ENCODE measurements at regions not wholly inside any gene's neighbourhood (a gene's known extent, or its start where the extent isn't known, plus 50 kb on each side); places are given as distances from the start of the nearest gene placed in this dataset.

DNA sequence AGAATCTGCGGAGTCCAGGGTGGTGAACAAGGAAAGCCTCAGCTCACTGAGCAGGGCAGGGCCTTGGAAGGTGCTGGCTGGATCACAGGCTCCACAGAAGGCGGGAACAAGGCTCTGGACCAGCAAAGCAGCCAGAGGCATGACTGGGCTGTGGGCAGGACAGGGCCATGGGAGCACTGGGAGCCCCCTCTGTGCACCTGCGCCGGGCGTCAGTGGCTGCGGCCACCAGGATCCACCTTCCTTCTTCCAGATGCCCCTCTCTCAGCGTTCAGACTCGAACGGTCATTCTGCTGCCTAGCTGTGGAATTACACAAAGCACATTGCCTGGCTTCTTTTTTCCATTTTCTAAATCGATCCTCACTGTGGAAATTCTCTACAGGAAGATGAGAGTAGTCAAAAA is 621.2 kb downstream of the GALR1 start:
- Histone ChIP-seq H3K4me1 (ENCODE audit: control insufficient read depth in 2 of 2, insufficient read depth in 2 of 2, low read length in 1 of 2) (no peaks in the 10 kb centered on the region), H3K27ac (ENCODE audit: low read depth in 2 of 2, low read length in 1 of 2) (no peak overlapping the region), H3K9me3 (ENCODE audit: control insufficient read depth in 2 of 2, insufficient read depth in 1 of 2, low read depth in 1 of 2, low read length in 1 of 2) (peaks cover 0 to 8% of the 10 kb centered on the region in 2 donors), H3K4me3 (ENCODE audit: low read depth in 1 of 2, low read length in 2 of 2) (no peak overlapping the region), H3K27me3 (ENCODE audit: control insufficient read depth in 1 of 2, insufficient read depth in 2 of 2, low read length in 2 of 2) (no peaks in the 10 kb centered on the region), H3K36me3 (ENCODE audit: control insufficient read depth in 2 of 2, insufficient read depth in 2 of 2, low read length in 1 of 2) (no peaks in the 10 kb centered on the region)
- WGBS, 2 donors: 85 to 86% methylated on average over 10 of the region's 10 CpGs

DNA sequence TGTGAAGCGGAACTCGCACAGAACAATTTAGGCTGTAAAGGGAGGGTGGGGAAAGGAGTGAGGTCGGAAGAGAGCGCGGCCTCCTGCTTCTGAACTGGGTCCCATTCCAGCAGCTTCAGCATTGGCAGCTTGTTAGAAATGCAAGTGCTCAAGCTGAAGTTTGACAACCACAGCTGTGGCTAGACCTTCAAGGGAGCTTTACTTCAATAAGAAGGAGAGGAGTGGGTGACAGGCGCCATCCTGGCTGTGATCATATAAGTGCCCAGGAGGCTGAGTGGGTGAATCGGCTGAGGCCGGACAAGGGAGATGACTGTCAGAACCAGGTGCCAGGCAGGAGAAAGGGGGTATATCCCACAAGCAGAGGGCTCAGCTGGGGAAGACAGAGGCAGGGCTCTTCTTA is 622.5 kb downstream of the GALR1 start:
- H3K27ac ChIP-seq (ENCODE audit: low read depth in 2 of 2, low read length in 1 of 2): no peak overlapping the region
- H3K9me3 ChIP-seq (ENCODE audit: control insufficient read depth in 2 of 2, insufficient read depth in 1 of 2, low read depth in 1 of 2, low read length in 1 of 2): peaks cover 0 to 3% of the 10 kb centered on the region in 2 donors
- H3K36me3 ChIP-seq (ENCODE audit: control insufficient read depth in 2 of 2, insufficient read depth in 2 of 2, low read length in 1 of 2): no peaks in the 10 kb centered on the region
- 94 to 97% methylated on average over 8 of the region's 8 CpGs for WGBS, 2 donors
- H3K4me1 ChIP-seq (ENCODE audit: control insufficient read depth in 2 of 2, insufficient read depth in 2 of 2, low read length in 1 of 2): no peaks in the 10 kb centered on the region
- no peaks in the 10 kb centered on the region for H3K27me3 ChIP-seq (ENCODE audit: control insufficient read depth in 1 of 2, insufficient read depth in 2 of 2, low read length in 2 of 2)
- H3K4me3 ChIP-seq (ENCODE audit: low read depth in 1 of 2, low read length in 2 of 2): no peak overlapping the region

DNA sequence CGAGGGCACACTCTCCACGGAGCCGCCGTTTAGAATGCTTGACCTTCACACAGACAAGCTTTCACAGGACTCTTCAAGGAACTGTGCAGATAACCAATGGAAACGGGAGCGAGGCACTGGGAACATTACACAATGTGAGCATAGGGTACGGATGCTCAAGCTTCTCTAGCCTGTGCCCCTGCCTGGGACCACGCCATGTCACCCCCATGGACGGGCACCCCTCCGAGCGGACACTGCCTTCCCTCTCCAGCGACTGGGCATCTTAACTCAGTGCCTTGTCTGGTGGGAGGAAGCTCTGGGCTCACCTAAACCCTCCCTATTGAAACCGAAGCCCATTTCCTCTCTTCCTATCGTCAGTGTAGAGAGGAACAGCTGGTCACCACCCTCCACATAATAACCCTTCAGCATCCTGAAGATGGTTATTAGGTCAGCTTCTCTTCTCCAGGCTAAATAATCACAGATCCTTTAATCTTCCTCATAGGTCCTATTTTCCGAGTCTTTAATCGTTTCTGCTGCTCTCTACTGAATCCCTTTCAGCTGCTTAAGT is 626.7 kb downstream of the GALR1 start:
- H3K9me3 ChIP-seq (ENCODE audit: control insufficient read depth in 2 of 2, insufficient read depth in 1 of 2, low read depth in 1 of 2, low read length in 1 of 2): no peaks in the 10 kb centered on the region
- H3K27ac ChIP-seq (ENCODE audit: low read depth in 2 of 2, low read length in 1 of 2): no peak overlapping the region
- no peaks in the 10 kb centered on the region for H3K36me3 ChIP-seq (ENCODE audit: control insufficient read depth in 2 of 2, insufficient read depth in 2 of 2, low read length in 1 of 2)
- WGBS, 2 donors: 75 to 81% methylated on average over 16 of the region's 16 CpGs
- H3K4me3 ChIP-seq (ENCODE audit: low read depth in 1 of 2, low read length in 2 of 2): no peak overlapping the region
- H3K4me1 ChIP-seq (ENCODE audit: control insufficient read depth in 2 of 2, insufficient read depth in 2 of 2, low read length in 1 of 2): no peaks in the 10 kb centered on the region
- no peaks in the 10 kb centered on the region for H3K27me3 ChIP-seq (ENCODE audit: control insufficient read depth in 1 of 2, insufficient read depth in 2 of 2, low read length in 2 of 2)

DNA sequence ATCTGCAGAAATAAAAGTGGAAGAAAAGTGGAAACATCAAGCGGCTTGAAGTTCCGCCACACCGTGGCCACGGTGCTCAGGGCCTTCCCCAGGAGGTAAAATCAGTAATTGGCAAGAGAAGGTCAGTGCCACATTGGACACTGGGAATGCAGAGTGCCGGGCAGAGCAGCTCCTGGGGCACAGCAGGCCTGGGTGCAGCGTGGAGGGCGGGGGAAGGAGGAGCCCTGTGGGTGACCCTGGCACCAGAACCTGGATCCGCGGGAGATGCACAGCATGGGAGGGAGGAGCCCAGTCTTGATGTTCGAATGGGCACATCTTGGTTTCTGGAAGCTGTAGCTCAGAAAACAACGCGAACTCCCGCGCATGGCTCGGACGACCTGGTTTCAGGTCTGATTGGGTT is 630.2 kb downstream of the GALR1 start:
- WGBS, 2 donors: 87 to 91% methylated on average over 16 of the region's 16 CpGs
- H3K4me3 ChIP-seq (ENCODE audit: low read depth in 1 of 2, low read length in 2 of 2): no peak overlapping the region
- H3K4me1 ChIP-seq (ENCODE audit: control insufficient read depth in 2 of 2, insufficient read depth in 2 of 2, low read length in 1 of 2): no peaks in the 10 kb centered on the region
- H3K9me3 ChIP-seq (ENCODE audit: control insufficient read depth in 2 of 2, insufficient read depth in 1 of 2, low read depth in 1 of 2, low read length in 1 of 2): no peaks in the 10 kb centered on the region
- no peak overlapping the region for H3K27ac ChIP-seq (ENCODE audit: low read depth in 2 of 2, low read length in 1 of 2)
- H3K36me3 ChIP-seq (ENCODE audit: control insufficient read depth in 2 of 2, insufficient read depth in 2 of 2, low read length in 1 of 2): no peaks in the 10 kb centered on the region
- H3K27me3 ChIP-seq (ENCODE audit: control insufficient read depth in 1 of 2, insufficient read depth in 2 of 2, low read length in 2 of 2): no peaks in the 10 kb centered on the region

DNA sequence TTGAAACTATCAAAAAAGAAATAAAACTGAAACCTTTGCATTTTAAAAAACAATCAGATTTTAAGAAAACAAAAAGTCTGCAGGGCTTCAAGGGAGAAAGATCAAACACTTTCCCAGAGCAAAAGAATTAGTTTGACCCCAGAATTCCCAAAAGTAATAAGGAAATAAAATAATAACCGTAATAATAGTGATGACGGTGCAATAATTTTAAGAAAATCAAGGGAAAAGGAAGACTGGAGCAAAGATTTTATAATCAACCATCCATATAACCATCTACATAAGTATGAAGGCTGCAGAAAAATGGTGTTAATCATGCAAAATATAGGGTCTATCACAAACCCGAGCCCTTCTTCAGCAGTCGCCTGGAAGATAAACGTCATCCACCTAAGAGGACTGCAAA is 634.8 kb downstream of the GALR1 start:
- Histone ChIP-seq H3K9me3 (ENCODE audit: control insufficient read depth in 2 of 2, insufficient read depth in 1 of 2, low read depth in 1 of 2, low read length in 1 of 2) (no peaks in the 10 kb centered on the region), H3K4me1 (ENCODE audit: control insufficient read depth in 2 of 2, insufficient read depth in 2 of 2, low read length in 1 of 2) (no peaks in the 10 kb centered on the region), H3K36me3 (ENCODE audit: control insufficient read depth in 2 of 2, insufficient read depth in 2 of 2, low read length in 1 of 2) (no peaks in the 10 kb centered on the region), H3K27ac (ENCODE audit: low read depth in 2 of 2, low read length in 1 of 2) (no peak overlapping the region), H3K27me3 (ENCODE audit: control insufficient read depth in 1 of 2, insufficient read depth in 2 of 2, low read length in 2 of 2) (no peaks in the 10 kb centered on the region), H3K4me3 (ENCODE audit: low read depth in 1 of 2, low read length in 2 of 2) (no peak overlapping the region)
- 85 to 89% methylated on average over 5 of the region's 5 CpGs for whole genome bisulfite sequencing, 2 donors

- 74 to 75% methylated on average over 6 of the region's 6 CpGs for WGBS, 2 donors
- H3K27me3 ChIP-seq (ENCODE audit: control insufficient read depth in 1 of 2, insufficient read depth in 2 of 2, low read length in 2 of 2): peaks cover 0 to 3% of the 10 kb centered on the region in 2 donors
- no peaks in the 10 kb centered on the region for H3K4me1 ChIP-seq (ENCODE audit: control insufficient read depth in 2 of 2, insufficient read depth in 2 of 2, low read length in 1 of 2)
- H3K9me3 ChIP-seq (ENCODE audit: control insufficient read depth in 2 of 2, insufficient read depth in 1 of 2, low read depth in 1 of 2, low read length in 1 of 2): no peaks in the 10 kb centered on the region
- no peaks in the 10 kb centered on the region for H3K36me3 ChIP-seq (ENCODE audit: control insufficient read depth in 2 of 2, insufficient read depth in 2 of 2, low read length in 1 of 2)
- no peak overlapping the region for H3K27ac ChIP-seq (ENCODE audit: low read depth in 2 of 2, low read length in 1 of 2)
- no peak overlapping the region for H3K4me3 ChIP-seq (ENCODE audit: low read depth in 1 of 2, low read length in 2 of 2)
Observed at GRCh38 chr18:77894060-77894459, 644.4 kb downstream of the GALR1 start.

DNA sequence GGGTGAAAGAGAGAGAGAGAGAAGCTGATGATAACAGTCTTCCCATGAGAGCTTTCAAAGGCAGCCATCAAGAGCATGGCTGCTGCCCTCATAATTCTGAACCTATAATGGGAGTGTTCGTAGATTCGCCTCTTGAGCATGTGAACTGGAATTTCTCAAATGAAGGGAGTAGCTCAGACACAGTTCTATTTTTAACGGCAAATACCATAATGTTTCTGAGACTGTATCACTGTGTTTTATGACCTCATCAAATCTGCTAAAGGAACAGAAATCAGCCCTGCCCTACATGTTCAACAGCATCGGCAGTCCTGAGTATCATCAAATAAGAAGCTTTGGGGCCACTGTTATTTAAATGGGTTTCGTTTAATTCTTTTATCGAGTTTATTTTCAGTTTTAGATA is 645.6 kb downstream of the GALR1 start:
- Histone ChIP-seq H3K27ac (ENCODE audit: low read depth in 2 of 2, low read length in 1 of 2) (no peak overlapping the region), H3K36me3 (ENCODE audit: control insufficient read depth in 2 of 2, insufficient read depth in 2 of 2, low read length in 1 of 2) (no peaks in the 10 kb centered on the region), H3K4me3 (ENCODE audit: low read depth in 1 of 2, low read length in 2 of 2) (no peak overlapping the region), H3K9me3 (ENCODE audit: control insufficient read depth in 2 of 2, insufficient read depth in 1 of 2, low read depth in 1 of 2, low read length in 1 of 2) (no peaks in the 10 kb centered on the region), H3K27me3 (ENCODE audit: control insufficient read depth in 1 of 2, insufficient read depth in 2 of 2, low read length in 2 of 2) (peaks cover 0 to 3% of the 10 kb centered on the region in 2 donors), H3K4me1 (ENCODE audit: control insufficient read depth in 2 of 2, insufficient read depth in 2 of 2, low read length in 1 of 2) (peaks cover 4 to 5% of the 10 kb centered on the region in 2 donors)
- WGBS, 2 donors: 87 to 88% methylated on average over 6 of the region's 6 CpGs

DNA sequence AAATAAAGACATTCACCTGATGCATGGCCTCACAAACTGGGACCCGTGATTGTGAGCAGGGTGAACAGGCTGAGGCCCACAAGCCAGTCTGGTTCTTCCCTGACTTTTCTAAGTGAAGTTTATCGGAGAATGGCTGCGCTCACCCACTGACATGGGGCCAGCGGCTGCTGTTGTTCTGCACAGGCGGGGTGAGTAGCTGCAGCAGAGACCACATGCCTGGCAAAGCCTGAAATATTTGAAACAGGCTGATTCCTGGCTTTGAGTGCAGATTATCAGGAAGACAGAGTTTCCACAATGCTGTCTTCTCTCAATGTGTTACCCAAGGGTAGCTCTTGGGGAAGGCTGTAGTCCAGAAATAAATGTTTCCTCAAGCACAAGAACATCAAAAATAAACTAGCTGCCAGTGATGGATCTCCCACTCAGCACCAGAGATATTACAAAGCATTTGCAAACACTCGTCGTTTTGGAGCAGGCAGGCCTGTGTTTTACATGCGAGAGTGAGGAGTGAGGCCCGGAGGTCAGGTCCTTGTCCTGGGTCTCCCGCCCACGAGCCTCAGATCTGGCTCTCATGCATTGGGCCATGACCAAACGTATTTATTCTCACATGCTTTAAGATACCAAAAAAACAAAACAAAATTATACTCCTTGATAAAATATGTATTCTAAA is 647.1 kb downstream of the GALR1 start:
- Histone ChIP-seq H3K9me3 (ENCODE audit: control insufficient read depth in 2 of 2, insufficient read depth in 1 of 2, low read depth in 1 of 2, low read length in 1 of 2) (no peaks in the 10 kb centered on the region), H3K4me1 (ENCODE audit: control insufficient read depth in 2 of 2, insufficient read depth in 2 of 2, low read length in 1 of 2) (peaks cover 4 to 5% of the 10 kb centered on the region in 2 donors)
- 61 to 70% methylated on average over 12 of the region's 12 CpGs for WGBS, 2 donors

GRCh38 chr18:77897606-77898005 is 648.0 kb downstream of the GALR1 start:
- 55 to 58% methylated on average over 8 of the region's 8 CpGs for WGBS, 2 donors
- peaks cover 0 to 3% of the 10 kb centered on the region in 2 donors for H3K27me3 ChIP-seq (ENCODE audit: control insufficient read depth in 1 of 2, insufficient read depth in 2 of 2, low read length in 2 of 2)
- H3K4me1 ChIP-seq (ENCODE audit: control insufficient read depth in 2 of 2, insufficient read depth in 2 of 2, low read length in 1 of 2): peaks cover 4 to 5% of the 10 kb centered on the region in 2 donors
- no peak overlapping the region for H3K4me3 ChIP-seq (ENCODE audit: low read depth in 1 of 2, low read length in 2 of 2)
- H3K36me3 ChIP-seq (ENCODE audit: control insufficient read depth in 2 of 2, insufficient read depth in 2 of 2, low read length in 1 of 2): no peaks in the 10 kb centered on the region
- H3K9me3 ChIP-seq (ENCODE audit: control insufficient read depth in 2 of 2, insufficient read depth in 1 of 2, low read depth in 1 of 2, low read length in 1 of 2): no peaks in the 10 kb centered on the region
- no peak overlapping the region for H3K27ac ChIP-seq (ENCODE audit: low read depth in 2 of 2, low read length in 1 of 2)

More for the DNA sequence above, 647.1 kb downstream of the GALR1 start:
- no peak overlapping the region for H3K27ac ChIP-seq (ENCODE audit: low read depth in 2 of 2, low read length in 1 of 2)
- no peaks in the 10 kb centered on the region for H3K36me3 ChIP-seq (ENCODE audit: control insufficient read depth in 2 of 2, insufficient read depth in 2 of 2, low read length in 1 of 2)
- H3K4me3 ChIP-seq (ENCODE audit: low read depth in 1 of 2, low read length in 2 of 2): no peak overlapping the region
- peaks cover 0 to 3% of the 10 kb centered on the region in 2 donors for H3K27me3 ChIP-seq (ENCODE audit: control insufficient read depth in 1 of 2, insufficient read depth in 2 of 2, low read length in 2 of 2)
